ENCODE measurements at regions not wholly inside any gene's neighbourhood (a gene's known extent, or its start where the extent isn't known, plus 50 kb on each side); places are given as distances from the start of the nearest gene placed in this dataset.

DNA sequence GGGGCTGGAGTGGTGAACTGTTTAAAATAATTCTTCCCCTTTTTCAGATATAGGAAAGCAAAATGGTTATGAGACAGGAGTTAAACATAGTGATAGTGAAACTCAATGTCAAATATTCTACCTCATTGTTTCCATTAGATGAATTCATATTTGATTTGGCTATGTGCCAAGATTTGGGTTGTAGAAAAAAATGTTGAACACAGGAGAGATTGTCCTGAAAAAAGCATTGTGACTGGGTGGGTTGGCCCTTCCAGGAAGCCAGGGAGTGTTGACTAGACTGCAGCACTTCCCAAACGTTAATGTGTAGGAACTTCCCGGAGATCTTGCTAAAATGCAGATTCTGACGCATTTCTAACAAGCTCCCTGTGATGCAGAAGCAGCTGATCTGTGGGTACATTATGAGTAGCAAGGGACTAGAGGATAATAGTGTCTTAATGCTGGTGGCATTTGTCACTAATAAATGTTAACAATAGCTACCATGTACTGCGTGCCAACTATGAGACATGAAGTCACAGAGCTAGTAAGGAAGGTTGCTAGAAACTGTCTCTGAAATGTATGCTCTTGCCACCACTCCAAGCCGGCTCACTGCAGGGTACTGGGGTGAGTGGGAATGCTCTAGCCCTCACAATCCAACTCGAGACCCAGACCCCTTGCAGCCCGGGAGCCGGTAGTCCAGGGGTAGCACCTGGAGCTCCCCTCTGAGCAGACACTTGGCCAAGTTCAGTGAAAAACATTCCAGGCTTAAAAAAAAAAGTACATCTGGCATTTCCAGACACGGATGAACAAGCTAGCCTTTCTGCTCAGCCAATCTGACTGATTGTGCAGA, 120.6 kb downstream of the CD47 start:
- peak; percentile 85 for DNase-seq

DNA sequence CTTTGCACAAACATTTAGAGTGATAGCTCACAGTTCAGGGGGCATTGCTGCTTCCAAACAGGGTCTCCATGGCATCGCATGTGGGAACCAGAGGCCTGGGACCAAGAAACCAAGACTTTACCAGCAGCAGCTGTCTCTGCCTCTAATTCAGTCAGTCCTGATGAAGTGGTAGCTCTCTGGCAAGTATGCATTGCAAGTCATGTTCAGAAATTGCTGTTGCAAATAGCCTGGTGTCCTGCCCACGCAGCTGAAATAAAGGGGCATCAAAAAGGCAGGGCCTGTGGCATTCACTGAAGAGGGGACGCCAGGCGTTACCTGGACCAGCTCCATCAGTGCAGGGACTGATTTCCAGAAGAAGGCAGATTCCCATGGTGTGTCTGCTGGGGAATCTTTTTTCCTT, 121.3 kb downstream of the CD47 start:
- DNase-seq: no peak

- no peak for DNase-seq
Observed at GRCh38 chr3:107966276-107966675, 124.6 kb downstream of the CD47 start.

DNA sequence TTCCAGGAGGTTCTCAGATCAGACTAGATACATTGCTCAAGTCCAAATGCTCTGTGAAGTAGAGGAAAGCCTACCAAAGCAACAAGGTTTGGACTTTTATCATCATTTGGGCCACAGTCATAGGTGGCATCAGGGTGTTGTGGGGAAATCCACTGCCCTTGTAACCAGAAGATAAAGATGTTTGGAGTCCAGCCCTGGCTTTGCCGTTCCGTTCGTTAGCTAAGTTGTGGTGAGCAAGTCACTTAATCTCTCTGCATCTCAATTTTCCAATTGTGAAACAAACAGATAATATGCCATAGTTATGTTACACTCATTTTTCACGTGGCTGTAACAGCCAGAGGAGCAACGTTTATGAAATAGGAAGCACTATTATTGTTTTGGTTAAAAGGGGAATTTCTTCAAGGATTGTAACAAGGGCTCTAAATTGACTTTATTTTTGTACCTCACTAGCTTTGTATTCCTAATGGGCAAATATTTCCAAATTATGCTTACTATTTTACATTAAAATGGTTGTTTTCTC, 125.6 kb downstream of the CD47 start:
- DNase-seq: no peak

- no peak for DNase-seq
Observed at GRCh38 chr3:107963581-107963980, 127.2 kb downstream of the CD47 start.

DNA sequence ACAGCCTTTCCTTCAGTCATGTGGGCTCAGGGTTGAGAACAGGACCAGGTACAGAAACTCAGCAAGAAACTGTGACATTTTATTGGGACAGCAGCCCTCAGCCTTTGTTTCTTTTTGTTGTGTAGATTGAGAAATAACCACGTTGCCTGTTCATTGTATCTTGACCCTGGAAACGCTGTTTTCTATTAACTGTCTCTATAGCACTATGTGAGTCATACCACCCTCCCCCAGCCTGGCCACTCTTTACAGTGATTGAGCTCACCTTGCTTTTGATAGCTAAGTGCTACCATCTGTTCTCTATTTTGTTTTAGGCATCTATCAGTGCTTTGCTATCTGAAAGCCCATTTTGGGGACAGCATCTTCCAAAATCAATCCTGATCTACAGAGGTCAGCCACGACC, 127.9 kb downstream of the CD47 start:
- peak; percentile 86 for DNase-seq

DNA sequence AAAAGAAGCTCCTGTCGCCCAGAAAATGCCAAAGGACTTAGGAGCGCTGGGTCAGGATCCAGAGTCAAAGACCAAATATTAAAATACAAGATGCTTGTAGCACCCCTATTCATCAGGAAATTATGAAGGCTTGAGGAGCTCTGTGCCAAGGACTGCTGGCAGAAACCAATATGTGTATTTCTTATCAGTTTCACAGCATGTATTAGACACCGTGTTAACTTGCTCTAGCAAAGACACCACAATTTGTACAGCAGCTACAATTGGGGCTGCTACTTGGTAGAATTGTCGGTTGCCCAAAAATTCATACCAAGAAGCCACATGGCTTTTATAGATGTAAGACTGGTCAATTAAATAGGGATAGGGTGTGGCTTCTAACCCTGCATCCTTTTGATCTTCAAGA, 128.8 kb downstream of the CD47 start:
- DNase-seq: no peak

GRCh38 chr3:107959550-107960154, 131.2 kb downstream of the CD47 start:
- DNase-seq: no peak

- DNase-seq: no peak
Observed at GRCh38 chr3:107958146-107958545, 132.7 kb downstream of the CD47 start.

DNA sequence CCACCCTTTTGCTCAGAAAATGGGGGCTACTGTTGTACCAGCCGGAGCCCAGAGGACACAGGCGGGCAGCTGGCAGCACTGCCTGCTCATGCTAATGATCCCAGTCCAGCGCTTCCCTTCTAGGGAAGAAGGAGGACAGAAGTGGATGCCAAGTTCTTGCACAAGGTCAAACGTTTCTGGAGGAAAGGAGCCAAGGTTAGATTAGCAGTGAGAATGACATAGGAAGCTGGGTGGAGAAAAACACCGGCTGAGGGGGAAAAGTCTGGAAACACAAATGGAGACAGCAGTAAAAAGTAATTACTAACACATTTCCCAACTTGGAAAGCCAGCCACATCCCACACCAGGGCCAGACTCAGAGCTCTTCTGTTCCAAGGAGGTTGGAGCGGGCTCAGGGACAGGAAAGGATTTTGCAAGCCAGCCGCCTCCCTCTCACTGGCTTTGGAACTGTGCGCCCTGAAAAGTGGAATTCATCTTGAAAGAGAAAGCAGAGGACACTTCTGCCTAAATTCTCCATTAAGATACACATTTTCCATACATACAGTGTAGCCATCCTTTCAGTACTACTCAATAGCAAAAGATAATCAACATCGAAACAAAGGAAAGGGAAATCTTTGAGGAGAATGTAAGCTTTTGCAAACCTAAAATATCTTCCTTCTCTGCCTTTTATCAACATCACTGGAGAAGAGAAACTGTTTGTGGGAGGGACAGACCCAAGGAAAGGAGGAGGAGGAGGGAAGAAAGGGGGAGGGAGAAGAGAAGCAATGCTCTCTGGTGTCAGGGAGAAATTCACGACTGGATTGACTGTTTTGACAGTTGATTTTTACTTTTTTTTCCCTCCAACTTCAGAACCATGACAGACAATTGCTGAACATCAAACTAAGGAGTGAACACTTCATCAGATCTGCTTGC, 133.6 kb downstream of the CD47 start:
- no peak for DNase-seq

DNA sequence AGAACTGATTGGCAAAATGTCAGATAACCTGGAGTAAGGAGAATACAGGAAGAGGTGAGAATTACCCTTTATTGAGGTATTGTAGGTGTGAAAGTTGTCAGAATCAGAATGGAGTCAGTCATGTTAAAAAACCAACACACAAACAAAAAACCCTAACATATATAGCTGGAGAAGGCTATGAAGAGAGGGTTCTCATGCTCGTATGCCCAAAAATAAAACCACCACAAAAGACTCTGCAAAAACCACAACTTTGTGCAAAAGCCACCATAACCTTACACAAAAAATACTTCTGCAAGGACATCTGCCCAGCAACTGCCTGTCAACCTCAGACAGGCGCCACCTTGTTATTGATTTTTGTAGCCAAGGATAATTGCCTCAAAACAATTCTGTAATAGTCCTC, 136.0 kb downstream of the CD47 start:
- no peak for DNase-seq

GRCh38 chr3:107953722-107954121, 137.1 kb downstream of the CD47 start:
- DNase-seq: no peak

- DNase-seq: no peak
Observed at GRCh38 chr3:107951126-107951525, 139.7 kb downstream of the CD47 start.

DNA sequence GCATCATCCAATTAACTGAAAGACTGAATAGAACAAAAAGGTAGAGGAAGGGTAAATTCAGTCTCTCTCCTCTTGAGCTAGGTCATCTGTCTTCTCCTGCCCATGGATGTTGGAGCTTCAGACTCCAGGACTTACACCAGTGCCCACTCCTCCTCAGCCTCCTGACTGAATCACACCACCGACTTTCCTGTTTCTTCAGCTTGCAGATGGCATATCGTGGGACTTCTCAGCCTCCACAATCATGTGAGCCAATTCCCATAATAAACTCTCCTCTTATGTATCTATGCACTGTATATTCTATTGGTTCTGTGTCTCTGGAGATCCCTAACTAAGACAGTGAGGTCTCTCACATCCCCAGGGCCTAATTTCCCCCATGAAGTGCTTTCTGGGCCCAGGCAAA, 140.4 kb downstream of the CD47 start:
- no peak for DNase-seq

DNA sequence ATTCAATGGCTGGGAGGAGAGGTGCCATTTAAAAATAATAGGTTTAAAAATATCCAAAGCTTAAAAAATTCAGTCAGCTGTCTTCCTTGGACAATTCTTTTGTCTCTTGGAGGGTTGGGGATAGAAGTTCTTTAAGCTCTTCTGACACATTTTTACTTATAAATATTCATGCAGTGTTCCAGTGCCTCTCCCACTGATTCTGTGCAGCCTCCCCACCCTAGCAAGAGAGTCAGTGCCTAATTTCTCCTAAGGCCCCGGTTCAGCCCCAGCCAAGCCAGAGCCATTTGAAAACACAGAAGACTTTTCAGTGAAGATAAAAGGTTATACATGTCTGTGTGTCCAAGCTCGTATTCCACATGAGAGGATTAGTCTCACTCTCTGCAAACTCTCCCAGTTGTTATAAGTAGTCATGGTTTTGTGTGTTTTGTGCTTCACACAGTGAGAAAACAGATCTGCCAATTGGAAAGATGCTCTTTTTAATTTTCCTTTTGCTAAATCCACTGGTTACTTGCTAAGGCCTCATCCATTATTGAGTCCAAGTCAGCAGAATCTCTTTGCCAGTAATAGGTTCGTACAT, 141.3 kb downstream of the CD47 start:
- DNase-seq: no peak

- no peak for DNase-seq
Observed at GRCh38 chr3:107947203-107947602, 143.6 kb downstream of the CD47 start.

DNA sequence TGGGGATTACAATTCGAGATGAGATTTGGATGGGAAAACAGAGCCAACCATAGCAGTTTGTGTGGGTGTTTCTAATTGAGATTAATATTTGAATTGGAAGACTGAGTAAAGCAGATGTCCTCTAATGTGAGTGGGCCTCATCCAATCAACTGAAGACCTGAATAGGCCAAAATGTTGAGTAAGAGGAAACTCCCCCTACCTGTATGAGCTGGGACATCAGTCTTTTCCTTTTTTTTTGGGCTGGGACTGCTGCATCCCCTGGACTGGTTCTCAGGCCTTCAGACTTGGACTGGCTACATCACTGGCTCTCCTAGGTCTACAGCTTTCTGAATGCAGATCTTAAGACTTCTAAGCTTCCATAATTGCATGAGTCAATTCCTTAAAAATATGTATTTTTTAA, 144.1 kb downstream of the CD47 start:
- DNase-seq: no peak

DNA sequence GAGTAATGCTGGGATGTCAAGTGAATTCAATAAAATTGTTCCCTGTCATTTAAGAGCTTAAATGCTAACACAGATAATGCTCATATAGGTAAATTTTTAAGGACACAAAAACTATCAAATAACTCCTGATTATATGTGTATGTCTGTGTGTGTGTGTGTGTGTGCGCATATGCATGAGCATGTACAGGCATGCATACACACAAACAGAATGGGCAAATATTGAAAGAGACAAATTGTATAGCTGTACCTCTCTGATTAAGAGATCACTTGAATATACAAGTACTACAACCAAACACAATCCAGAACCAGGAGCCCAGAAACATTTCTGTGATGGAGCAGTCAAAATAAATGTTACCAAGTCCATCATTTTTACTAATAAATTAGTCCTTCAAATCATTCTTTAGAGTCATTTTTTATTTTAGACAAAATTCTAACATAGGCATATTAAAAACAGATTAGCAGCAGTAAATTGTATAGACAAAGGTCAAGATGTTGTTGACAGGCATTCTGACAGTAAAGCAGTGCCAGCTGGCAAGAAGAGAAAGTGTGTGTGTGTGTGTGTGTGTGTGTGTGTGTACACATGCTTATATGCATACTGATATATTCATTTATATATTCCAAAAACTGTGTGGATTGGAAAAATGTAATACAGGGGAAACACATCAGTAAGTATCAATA, 145.3 kb downstream of the CD47 start:
- DNase-seq: peak; percentile 22

DNA sequence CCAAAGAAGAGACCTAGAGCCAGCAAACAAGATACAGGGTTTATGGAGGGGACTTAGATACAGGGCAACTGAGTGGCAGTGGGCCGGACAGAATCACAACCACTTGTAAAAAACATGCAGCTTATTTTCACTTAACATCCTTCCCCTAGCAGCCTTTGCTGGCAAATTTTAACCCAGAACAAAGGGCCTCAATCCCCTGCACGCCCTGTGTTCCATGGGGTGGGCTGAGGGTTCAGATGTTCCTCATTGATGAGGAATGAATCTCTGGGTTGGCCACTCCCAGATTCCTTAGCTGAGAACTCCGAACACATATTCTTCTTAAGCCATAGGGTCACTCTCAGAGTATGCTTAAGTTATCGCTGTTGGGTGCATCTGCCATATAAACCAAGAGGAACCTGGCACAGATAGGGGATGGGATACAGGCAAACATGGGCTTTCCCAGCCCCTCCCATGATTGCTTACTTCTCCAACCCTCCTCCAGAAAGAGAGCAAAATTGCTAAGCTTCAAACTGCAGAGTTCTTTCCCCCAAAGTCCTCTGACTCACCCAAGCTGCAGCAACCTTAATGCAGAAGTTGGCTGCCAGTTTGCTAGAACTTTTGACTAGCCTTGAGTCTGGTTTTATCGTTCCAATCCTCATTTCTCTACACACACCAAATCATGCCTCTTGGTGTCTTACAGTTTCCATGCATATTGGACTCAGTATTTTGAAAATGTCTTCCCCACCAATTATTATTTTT, 146.9 kb downstream of the CD47 start:
- DNase-seq: no peak

DNA sequence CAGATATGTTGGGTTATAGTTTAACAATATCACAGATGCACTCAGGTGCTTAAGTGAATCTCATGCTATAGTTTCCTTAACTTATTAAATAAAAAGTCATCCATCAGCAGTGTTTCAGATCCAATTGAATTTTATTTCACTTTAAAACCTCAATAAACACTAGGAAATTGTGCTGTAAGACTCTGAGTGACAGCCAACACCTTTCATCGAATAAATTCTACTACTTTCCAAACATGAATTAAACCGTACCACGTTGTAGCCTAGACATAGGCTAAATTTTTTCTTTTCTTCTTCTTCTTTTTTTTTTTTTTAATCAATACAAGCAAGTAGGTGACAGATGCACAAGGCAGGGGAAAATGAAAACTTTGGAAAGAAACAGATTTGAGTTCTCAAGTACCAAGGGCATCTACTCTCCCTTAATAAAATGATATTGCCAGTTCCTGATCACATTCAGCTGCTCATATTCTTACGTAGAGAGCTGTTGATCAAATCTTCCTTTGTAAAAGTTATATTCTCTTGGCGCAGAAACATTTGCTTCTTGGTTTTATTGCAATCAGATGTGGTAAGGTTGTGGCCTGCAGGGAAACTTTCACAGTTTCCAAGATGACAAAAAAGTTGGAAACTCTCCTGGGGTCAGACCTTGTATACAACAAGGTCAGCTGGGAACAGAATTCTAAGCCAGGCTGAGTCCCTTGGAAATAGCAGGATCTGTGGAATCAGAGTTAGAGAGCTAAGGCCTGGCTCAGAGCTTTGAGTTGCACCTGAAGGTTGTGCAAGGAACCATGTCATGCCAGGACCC, 147.7 kb downstream of the CD47 start:
- DNase-seq: no peak

DNA sequence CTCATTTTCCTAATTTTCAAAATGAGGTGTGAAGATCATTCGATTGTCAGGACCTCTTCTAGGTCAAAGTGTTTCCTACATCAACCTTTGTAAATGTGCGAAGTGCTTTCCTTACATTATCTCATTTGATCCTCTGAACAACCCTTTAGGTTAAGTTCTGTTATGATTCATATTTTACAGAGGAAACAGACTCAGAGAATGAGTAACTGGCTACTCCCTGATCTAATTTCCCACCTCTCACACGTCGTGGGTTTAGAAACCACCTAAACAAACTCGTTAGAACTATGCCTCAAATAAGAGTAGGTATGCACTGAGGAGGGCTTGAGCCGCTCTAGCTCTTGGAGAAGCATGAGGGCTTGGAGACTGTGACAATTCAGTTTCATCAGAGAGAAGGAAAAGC, 148.6 kb downstream of the CD47 start:
- DNase-seq: no peak
